Esophagus muscularis mucosa (tissue), 4 donors: ENCODE measurements at regions not wholly inside any gene's neighbourhood (a gene's known extent, or its start where the extent isn't known, plus 50 kb on each side); places are given as distances from the start of the nearest gene placed in this dataset.
"Not testable (repeated sequence)": the region's sequence is repeated elsewhere in the genome, so short reads cannot be mapped to it uniquely, and the experiment has no call there.

Experiments used
- DNase-seq: peaks from one replicate; pipeline ENCODE4 v3.0.0-alpha.2; 2017; ENCODE audit errors: extremely low spot score
- H3K27ac ChIP-seq, 4 donors: fragments of 200-600 bp; sonication (generic); replicated peaks in 1 of 4; 1 replicate in 3 of 4; 2 replicates in 1 of 4; pipeline ENCODE4 v1.5.1; 2016 to 2019; ENCODE audit warnings: mild to moderate bottlenecking in 1 of 4
- H3K27me3 ChIP-seq, 4 donors: fragments of 200-600 bp; sonication (generic); one replicate each; pipeline versions ENCODE4 v1.5.1 to v1.6.0; 2016 to 2019
- H3K36me3 ChIP-seq, 4 donors: fragments of 200-600 bp; sonication (generic); one replicate each; pipeline ENCODE4 v1.5.1; 2016 to 2019
- H3K4me1 ChIP-seq, 4 donors: fragments of 200-600 bp; sonication (generic); one replicate each; pipeline ENCODE4 v1.5.1; 2016 to 2019
- H3K4me3 ChIP-seq, 4 donors: fragments of 200-600 bp; sonication (generic); 1 replicate in 2 of 4; 2 replicates in 2 of 4; pipeline ENCODE4 v1.5.1; 2016 to 2019; ENCODE audit warnings: mild to moderate bottlenecking in 4 of 4, moderate library complexity in 1 of 4
- H3K9me3 ChIP-seq, 4 donors: fragments of 200-600 bp; sonication (generic); 1 replicate in 3 of 4; 2 replicates in 1 of 4; pipeline ENCODE4 v1.5.1; 2016 to 2019
- CTCF ChIP-seq, 3 experiments: fragments of 200-600 bp in 2 of 3; fragments of 450-650 bp in 1 of 3; sonication (generic) in 2 of 3; IDR thresholded peaks; one replicate each; pipeline ENCODE4 v1.5.1; 2017 to 2019; ENCODE audit warnings: antibody characterized with exemption in 3 of 3, mild to moderate bottlenecking in 2 of 3, moderate library complexity in 1 of 3
- EP300 ChIP-seq: sonication (generic); formaldehyde crosslinking; IDR thresholded peaks from one replicate; pipeline ENCODE4 v1.6.1; 2017; ENCODE audit warnings: antibody characterized with exemption
- POLR2A ChIP-seq: fragments of 450-650 bp; IDR thresholded peaks from one replicate; pipeline ENCODE4 v1.6.1; 2017; ENCODE audit warnings: antibody characterized with exemption, moderate library complexity, mild to moderate bottlenecking, low read depth
- POLR2AphosphoS5 ChIP-seq, 2 donors: sonication (generic); formaldehyde crosslinking; IDR thresholded peaks; one replicate each; pipeline ENCODE4 v1.6.1; 2017; ENCODE audit warnings: antibody characterized with exemption in 2 of 2
- WGBS: methylation state at CpG from one replicate; pipeline ENCODE4 v1.1.5; 2018; 5-methylcytosine and 5-hydroxymethylcytosine counted together
- intact Hi-C: fragments of 100-400 bp; cut with DNase I; formaldehyde crosslinking; loops from one replicate; pipeline ENCODE4 v1.15.1; 2023

- TF ChIP-seq CTCF (IDR thresholded peaks at IDR 0.05) = no peak
- no peak for TF ChIP-seq EP300
- no peaks in the 10 kb centered on the region for H3K27me3 ChIP-seq
- no peaks in the 10 kb centered on the region for H3K9me3 ChIP-seq
- no peak for DNase-seq
- intact Hi-C loops = no loop called here
- H3K36me3 ChIP-seq = no peaks in the 10 kb centered on the region
- WGBS = 82% methylated on average over 2 of the region's 2 CpGs
- H3K4me3 ChIP-seq = no peak overlapping the region
- H3K27ac ChIP-seq = no peak overlapping the region
- H3K4me1 ChIP-seq = no peaks in the 10 kb centered on the region
Observed at GRCh38 chr6:55941702-55942101, 66.3 kb upstream of the BMP5 start.

- intact Hi-C loops = no loop called here
- H3K9me3 ChIP-seq = no peaks in the 10 kb centered on the region
- no peak for TF ChIP-seq EP300
- TF ChIP-seq POLR2AphosphoS5 (IDR thresholded peaks at IDR 0.05) = no peak
- no peak for TF ChIP-seq POLR2A
- no peak for TF ChIP-seq CTCF (IDR thresholded peaks at IDR 0.05)
- WGBS = 69% methylated on average over 4 of the region's 4 CpGs
- H3K36me3 ChIP-seq = no peaks in the 10 kb centered on the region
- H3K4me1 ChIP-seq = no peaks in the 10 kb centered on the region
- H3K27ac ChIP-seq = no peak overlapping the region
- no peaks in the 10 kb centered on the region for H3K27me3 ChIP-seq
- no peak for DNase-seq
- no peak overlapping the region for H3K4me3 ChIP-seq
Observed at GRCh38 chr6:55937951-55938690, 62.7 kb upstream of the BMP5 start.

- TF ChIP-seq POLR2A = no peak
- TF ChIP-seq CTCF (IDR thresholded peaks at IDR 0.05) = no peak
- TF ChIP-seq POLR2AphosphoS5 (IDR thresholded peaks at IDR 0.05) = no peak
- TF ChIP-seq EP300 = no peak
- WGBS = 88% methylated on average over 5 of the region's 5 CpGs
- no peaks in the 10 kb centered on the region for H3K9me3 ChIP-seq
- no peak for DNase-seq
- no peaks in the 10 kb centered on the region for H3K27me3 ChIP-seq
- no peak overlapping the region for H3K4me3 ChIP-seq
- H3K4me1 ChIP-seq = no peaks in the 10 kb centered on the region
- H3K36me3 ChIP-seq = no peaks in the 10 kb centered on the region
- no peak overlapping the region for H3K27ac ChIP-seq
- intact Hi-C loops = no loop called here
Observed at GRCh38 chr6:55937261-55937947, 62.0 kb upstream of the BMP5 start.

- 48% methylated on average over 3 of the region's 3 CpGs for WGBS
- intact Hi-C loops = no loop called here
- H3K27me3 ChIP-seq = no peaks in the 10 kb centered on the region
- no peaks in the 10 kb centered on the region for H3K36me3 ChIP-seq
- H3K4me1 ChIP-seq = peaks cover 0 to 5% (median 0%) of the 10 kb centered on the region in 4 donors
- no peaks in the 10 kb centered on the region for H3K9me3 ChIP-seq
- TF ChIP-seq EP300 (no peak), CTCF (IDR thresholded peaks at IDR 0.05) (no peak), POLR2A (no peak), POLR2AphosphoS5 (IDR thresholded peaks at IDR 0.05) (no peak)
- no peak overlapping the region for H3K27ac ChIP-seq
- DNase-seq = no peak
- no peak overlapping the region for H3K4me3 ChIP-seq
Observed at GRCh38 chr6:55931101-55931500, 55.7 kb upstream of the BMP5 start.

GRCh38 chr6:55927713-55928112 is 52.3 kb upstream of the BMP5 start:
- H3K4me3 ChIP-seq, H3K27ac ChIP-seq, intact Hi-C loops, H3K4me1 ChIP-seq, H3K9me3 ChIP-seq, DNase-seq, H3K36me3 ChIP-seq, H3K27me3 ChIP-seq: not testable (repeated sequence)
- 95% methylated on average over 2 of the region's 2 CpGs for WGBS
